ENCODE measurements at regions not wholly inside any gene's neighbourhood (a gene's known extent, or its start where the extent isn't known, plus 50 kb on each side); places are given as distances from the start of the nearest gene placed in this dataset.

GRCh38 chr4:83819582-83819981, 283.7 kb downstream of the GPAT3 start:
- no peaks in the 10 kb centered on the region for H3K27me3 ChIP-seq (ENCODE audit: control insufficient read depth, insufficient read depth, low read length)
- H3K4me3 ChIP-seq (ENCODE audit: low read length) = no peak overlapping the region
- Mint-ChIP-seq H3K4me1 (no peaks in the 10 kb centered on the region), H3K9me3 (peaks cover 8 to 14% of the 10 kb centered on the region in 2 donors), H3K4me3 (no peak overlapping the region), H3K36me3 (no peaks in the 10 kb centered on the region), H3K27ac (no peak overlapping the region), H3K27me3 (ENCODE audit: low read depth in 2 of 2) (no peaks in the 10 kb centered on the region)
- H3K36me3 ChIP-seq (ENCODE audit: control insufficient read depth, insufficient read depth, low read length) = no peaks in the 10 kb centered on the region
- H3K27ac ChIP-seq (ENCODE audit: low read length) = no peak overlapping the region
- ATAC-seq = no peak
- intact Hi-C loops (cut with micrococcal nuclease) = no loop called here
- DNase-seq = no peak
- WGBS (ENCODE audit: insufficient coverage) = no CpG with 5 or more reads among the region's 1 CpG
- no peaks in the 10 kb centered on the region for H3K4me1 ChIP-seq (ENCODE audit: control insufficient read depth, insufficient read depth, low read length)
- TF ChIP-seq, protein P1, sequence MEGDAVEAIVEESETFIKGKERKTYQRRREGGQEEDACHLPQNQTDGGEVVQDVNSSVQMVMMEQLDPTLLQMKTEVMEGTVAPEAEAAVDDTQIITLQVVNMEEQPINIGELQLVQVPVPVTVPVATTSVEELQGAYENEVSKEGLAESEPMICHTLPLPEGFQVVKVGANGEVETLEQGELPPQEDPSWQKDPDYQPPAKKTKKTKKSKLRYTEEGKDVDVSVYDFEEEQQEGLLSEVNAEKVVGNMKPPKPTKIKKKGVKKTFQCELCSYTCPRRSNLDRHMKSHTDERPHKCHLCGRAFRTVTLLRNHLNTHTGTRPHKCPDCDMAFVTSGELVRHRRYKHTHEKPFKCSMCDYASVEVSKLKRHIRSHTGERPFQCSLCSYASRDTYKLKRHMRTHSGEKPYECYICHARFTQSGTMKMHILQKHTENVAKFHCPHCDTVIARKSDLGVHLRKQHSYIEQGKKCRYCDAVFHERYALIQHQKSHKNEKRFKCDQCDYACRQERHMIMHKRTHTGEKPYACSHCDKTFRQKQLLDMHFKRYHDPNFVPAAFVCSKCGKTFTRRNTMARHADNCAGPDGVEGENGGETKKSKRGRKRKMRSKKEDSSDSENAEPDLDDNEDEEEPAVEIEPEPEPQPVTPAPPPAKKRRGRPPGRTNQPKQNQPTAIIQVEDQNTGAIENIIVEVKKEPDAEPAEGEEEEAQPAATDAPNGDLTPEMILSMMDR (IDR thresholded peaks at IDR 0.05) = no peak
- H3K9me3 ChIP-seq (ENCODE audit: control insufficient read depth, insufficient read depth, low read length) = peaks cover 5% of the 10 kb centered on the region

- H3K4me1 ChIP-seq (ENCODE audit: control insufficient read depth, insufficient read depth, low read length) = no peaks in the 10 kb centered on the region
- WGBS (ENCODE audit: insufficient coverage) = no CpG with 5 or more reads among the region's 1 CpG
- Mint-ChIP-seq H3K27me3 (ENCODE audit: low read depth in 2 of 2) (no peaks in the 10 kb centered on the region), H3K9me3 (peaks cover 5% of the 10 kb centered on the region in 2 donors), H3K4me3 (no peak overlapping the region), H3K27ac (no peak overlapping the region), H3K4me1 (no peaks in the 10 kb centered on the region), H3K36me3 (no peaks in the 10 kb centered on the region)
- no peaks in the 10 kb centered on the region for H3K9me3 ChIP-seq (ENCODE audit: control insufficient read depth, insufficient read depth, low read length)
- no peak overlapping the region for H3K27ac ChIP-seq (ENCODE audit: low read length)
- intact Hi-C loops (cut with micrococcal nuclease) = no loop called here
- H3K36me3 ChIP-seq (ENCODE audit: control insufficient read depth, insufficient read depth, low read length) = no peaks in the 10 kb centered on the region
- ATAC-seq (no peak), DNase-seq (no peak)
- TF ChIP-seq, protein P1 (IDR thresholded peaks at IDR 0.05) = no peak
- H3K4me3 ChIP-seq (ENCODE audit: low read length) = no peak overlapping the region
- H3K27me3 ChIP-seq (ENCODE audit: control insufficient read depth, insufficient read depth, low read length) = no peaks in the 10 kb centered on the region
These were observed 274.5 kb downstream of the GPAT3 start for GRCh38 chr4:83810428-83810827.

- Histone ChIP-seq H3K4me1 (ENCODE audit: control insufficient read depth, insufficient read depth, low read length) (no peaks in the 10 kb centered on the region), H3K4me3 (ENCODE audit: low read length) (no peak overlapping the region), H3K9me3 (ENCODE audit: control insufficient read depth, insufficient read depth, low read length) (no peaks in the 10 kb centered on the region), H3K27ac (ENCODE audit: low read length) (no peak overlapping the region), H3K36me3 (ENCODE audit: control insufficient read depth, insufficient read depth, low read length) (no peaks in the 10 kb centered on the region), H3K27me3 (ENCODE audit: control insufficient read depth, insufficient read depth, low read length) (no peaks in the 10 kb centered on the region)
- H3K4me1 Mint-ChIP-seq = no peaks in the 10 kb centered on the region
- peaks cover 5 to 6% of the 10 kb centered on the region in 2 donors for H3K9me3 Mint-ChIP-seq
- DNase-seq = no peak
- TF ChIP-seq, protein P1 (IDR thresholded peaks at IDR 0.05) = no peak
- no peak overlapping the region for H3K27ac Mint-ChIP-seq
- no peaks in the 10 kb centered on the region for H3K27me3 Mint-ChIP-seq (ENCODE audit: low read depth in 2 of 2)
- no peak overlapping the region for H3K4me3 Mint-ChIP-seq
- no peaks in the 10 kb centered on the region for H3K36me3 Mint-ChIP-seq
- WGBS (ENCODE audit: insufficient coverage) = 85% methylated on average over 2 of the region's 2 CpGs
- intact Hi-C loops (cut with micrococcal nuclease) = no loop called here
- no peak for ATAC-seq
These were observed 273.7 kb downstream of the GPAT3 start for GRCh38 chr4:83809581-83809980.

- no peak overlapping the region for H3K27ac ChIP-seq (ENCODE audit: low read length)
- H3K9me3 ChIP-seq (ENCODE audit: control insufficient read depth, insufficient read depth, low read length) = no peaks in the 10 kb centered on the region
- Mint-ChIP-seq H3K9me3 (peaks cover 0 to 5% of the 10 kb centered on the region in 2 donors), H3K27ac (no peak overlapping the region), H3K36me3 (no peaks in the 10 kb centered on the region), H3K4me3 (no peak overlapping the region), H3K27me3 (ENCODE audit: low read depth in 2 of 2) (peaks cover 0 to 4% of the 10 kb centered on the region in 2 donors), H3K4me1 (peaks cover 0 to 8% of the 10 kb centered on the region in 2 donors)
- ATAC-seq (no peak), DNase-seq (no peak)
- no peak overlapping the region for H3K4me3 ChIP-seq (ENCODE audit: low read length)
- no peaks in the 10 kb centered on the region for H3K4me1 ChIP-seq (ENCODE audit: control insufficient read depth, insufficient read depth, low read length)
- TF ChIP-seq, protein P1 (IDR thresholded peaks at IDR 0.05) = no peak
- WGBS (ENCODE audit: insufficient coverage) = 80% methylated on average over 1 of the region's 2 CpGs
- no peaks in the 10 kb centered on the region for H3K36me3 ChIP-seq (ENCODE audit: control insufficient read depth, insufficient read depth, low read length)
- intact Hi-C loops (cut with micrococcal nuclease) = no loop called here
- no peaks in the 10 kb centered on the region for H3K27me3 ChIP-seq (ENCODE audit: control insufficient read depth, insufficient read depth, low read length)
These were observed 257.6 kb downstream of the GPAT3 start for GRCh38 chr4:83793481-83793880.
